Dedifferentiated amniotic fluid mesenchymal stem cell (primary cell): ENCODE measurements at regions not wholly inside any gene's neighbourhood (a gene's known extent, or its start where the extent isn't known, plus 50 kb on each side); places are given as distances from the start of the nearest gene placed in this dataset.

ENCODE experiments used
- DNase-seq: peaks from one replicate; pipeline ENCODE4 v3.0.0-alpha.2; 2016; ENCODE audit errors: extremely low spot score

DNA sequence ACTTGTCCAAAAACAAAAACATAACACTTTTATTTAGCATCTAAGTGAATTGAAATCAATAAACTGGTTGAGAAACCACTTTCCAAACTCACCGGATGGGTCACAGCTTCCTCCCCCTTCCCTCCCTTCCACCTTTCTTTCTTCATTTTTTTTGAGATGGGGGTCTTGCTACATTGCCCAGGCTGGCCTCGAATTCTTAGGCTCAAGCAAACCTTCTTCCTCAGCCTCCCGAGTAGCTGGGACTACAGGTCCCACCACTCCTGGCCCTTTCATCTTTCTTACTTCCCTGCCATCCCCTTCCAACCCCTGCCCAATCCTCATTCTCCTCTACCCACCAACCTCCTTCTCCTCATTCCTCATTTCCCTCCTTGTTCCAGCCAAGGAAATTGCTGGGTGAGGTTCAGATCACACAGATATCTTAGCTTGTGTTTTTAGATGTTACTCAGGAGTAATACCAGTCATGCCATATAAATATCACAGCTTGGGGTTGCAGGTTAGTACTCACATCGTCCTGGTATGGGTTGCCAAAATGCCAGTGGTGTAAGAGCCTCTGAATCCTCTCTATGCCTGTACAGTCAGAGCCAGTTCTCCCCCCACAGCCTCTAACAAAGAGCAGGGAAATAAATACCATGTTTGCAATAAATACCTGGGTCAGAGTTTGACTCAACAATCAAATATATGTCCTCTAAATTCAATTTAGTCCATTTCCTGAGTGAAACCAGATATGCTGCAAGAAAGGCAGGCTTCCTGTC is 132.7 kb upstream of the NDUFV2 start:
- DNase-seq = no peak

DNA sequence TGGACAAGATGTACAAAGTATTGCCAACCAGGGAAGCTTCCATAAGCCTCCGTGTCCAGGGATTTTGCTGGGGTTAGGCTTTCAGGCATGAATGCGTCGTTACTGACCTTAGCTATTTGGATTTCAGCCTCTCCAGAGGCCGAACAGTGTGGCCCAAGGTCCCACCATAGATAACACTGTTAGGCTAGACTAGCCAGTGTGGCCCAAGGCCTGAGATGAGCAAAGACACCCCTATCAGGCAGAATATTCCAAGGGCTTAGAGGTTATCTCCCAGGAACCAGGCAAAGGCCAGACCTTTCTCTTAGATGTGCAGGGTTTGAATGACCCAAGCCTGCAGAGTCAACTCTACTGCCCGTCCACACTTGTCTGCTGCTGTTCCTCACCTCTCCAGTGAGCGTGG is 131.7 kb upstream of the NDUFV2 start:
- no peak for DNase-seq

DNA sequence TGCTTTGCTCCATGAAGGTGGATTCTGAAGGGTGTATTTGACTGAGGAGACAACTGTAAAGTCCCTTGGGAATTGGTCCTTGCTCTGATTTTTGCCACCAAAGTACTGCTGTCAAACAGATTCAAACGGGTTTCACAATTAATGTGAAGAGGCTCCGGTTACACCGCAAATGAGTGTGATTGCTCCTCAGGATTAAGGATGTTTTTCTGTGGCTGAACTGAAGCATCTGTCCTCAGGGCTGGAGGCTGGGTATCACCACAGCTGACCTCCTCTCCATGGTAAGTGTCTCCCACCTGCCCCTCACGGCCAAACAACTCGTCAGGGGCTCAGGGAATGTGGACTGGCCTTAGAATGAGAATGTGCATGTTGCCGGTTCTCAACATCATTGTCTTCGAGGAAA is 130.4 kb upstream of the NDUFV2 start:
- DNase-seq = no peak

DNA sequence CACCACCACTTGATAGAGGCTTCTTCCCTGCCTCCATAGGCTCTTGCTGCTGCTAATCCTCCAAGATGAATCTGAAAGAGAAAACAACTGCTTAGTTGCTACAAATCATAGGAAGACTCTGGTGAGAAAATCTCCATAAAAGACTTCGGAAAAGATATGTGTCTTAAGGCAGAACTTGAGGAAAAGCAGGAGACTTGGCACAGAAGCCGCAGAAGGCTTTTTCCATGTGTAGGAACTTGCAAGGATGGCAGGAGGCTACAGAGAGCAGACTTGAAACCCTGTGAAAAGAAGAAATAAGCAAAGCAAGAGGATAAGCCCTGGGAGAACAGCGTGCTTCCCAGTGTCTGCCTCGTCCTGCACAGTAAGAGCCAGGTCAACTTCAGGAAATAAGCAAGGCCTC is 128.2 kb upstream of the NDUFV2 start:
- no peak for DNase-seq

DNA sequence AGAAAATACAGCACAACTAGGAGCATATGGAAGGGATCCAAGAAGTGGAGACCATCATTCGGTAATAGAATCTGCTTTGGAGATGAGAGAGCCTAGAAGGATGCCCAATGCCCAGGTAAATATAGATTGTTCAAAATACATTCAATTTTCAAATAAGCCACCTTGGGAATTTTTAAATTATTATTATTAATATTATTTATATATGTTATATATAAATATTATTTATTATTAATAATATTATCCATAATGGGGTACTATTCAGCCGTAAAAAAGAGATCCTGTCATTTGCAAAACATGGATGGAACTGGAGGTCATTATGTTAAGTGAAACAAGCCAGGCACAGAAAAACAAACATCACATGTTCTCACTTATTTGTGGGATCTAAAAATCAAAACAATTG is 127.8 kb upstream of the NDUFV2 start:
- no peak for DNase-seq

DNA sequence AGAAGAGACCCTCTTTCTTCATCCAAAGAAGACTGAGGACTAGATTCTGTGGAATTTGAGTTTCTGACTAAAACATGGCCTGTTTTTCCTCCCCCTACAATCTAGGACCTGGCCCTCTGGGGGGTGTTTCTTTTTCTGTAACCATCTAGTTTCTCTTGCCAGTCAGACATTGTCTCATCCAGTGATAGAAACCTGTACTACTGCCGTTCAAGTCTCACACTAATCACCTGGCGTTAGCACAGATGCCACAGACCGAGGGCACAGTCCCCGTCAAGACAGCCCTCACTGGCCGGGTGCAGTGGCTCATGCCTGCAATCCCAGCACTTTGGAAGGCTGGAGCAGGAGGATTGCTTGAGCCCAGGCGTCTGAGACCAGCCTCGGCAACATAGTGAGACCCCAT is 126.9 kb upstream of the NDUFV2 start:
- no peak for DNase-seq

DNA sequence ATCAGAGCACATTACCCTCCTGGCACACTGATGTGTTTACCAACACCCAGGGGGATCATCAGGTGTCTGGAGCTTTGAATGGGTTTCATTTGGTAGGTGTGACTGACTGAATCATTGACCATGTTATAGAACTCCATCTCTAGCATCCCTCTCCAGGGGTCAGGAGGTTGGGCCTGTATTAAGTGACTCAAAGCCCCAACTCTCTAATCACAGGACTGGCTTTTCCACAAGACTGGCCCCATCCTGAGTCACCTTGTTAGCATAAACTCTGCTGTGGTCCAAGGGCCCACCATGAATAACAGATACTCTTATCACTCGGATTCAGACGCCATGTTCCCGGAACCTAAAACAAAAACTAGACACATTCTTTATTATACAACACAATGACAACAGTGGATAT is 125.9 kb upstream of the NDUFV2 start:
- no peak for DNase-seq

DNA sequence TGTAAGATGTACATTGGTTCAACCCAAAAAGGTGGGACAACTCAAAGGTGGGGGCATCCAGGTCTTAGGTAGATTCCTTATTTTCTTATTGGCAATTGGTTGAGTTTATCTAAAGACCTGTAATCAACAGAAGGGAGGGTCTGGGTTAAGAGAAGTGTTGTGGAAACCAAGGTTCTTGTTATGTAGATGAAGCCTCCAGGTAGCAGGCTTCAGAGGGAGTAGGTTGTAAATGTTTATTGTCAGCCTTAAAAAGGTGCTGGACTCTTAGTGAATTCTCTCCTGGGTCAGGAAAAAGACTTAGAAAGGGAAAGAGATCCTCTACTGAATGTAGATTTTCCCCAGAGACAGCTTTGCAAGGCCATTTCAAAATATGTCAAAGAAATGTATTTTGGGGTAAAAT is 125.3 kb upstream of the NDUFV2 start:
- DNase-seq = no peak

DNA sequence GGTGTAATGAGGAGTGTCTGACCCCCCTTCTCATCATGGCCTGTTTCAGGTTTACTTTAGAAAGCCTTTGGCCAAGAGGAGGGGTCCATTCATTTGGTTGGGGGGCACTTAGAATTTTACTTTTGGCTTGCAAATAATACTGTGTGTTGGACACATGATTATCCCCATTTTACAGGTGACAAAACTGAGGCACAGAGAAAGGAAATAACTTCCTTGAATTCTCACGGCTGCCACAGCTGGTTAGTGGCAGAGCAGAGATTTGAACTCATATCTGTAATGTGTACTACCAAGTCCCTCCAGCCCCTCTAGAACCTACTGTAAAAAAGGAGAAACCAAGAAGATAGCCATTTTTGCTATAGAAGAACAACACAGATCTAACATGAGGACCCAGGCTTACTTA is 124.8 kb upstream of the NDUFV2 start:
- DNase-seq = no peak

DNA sequence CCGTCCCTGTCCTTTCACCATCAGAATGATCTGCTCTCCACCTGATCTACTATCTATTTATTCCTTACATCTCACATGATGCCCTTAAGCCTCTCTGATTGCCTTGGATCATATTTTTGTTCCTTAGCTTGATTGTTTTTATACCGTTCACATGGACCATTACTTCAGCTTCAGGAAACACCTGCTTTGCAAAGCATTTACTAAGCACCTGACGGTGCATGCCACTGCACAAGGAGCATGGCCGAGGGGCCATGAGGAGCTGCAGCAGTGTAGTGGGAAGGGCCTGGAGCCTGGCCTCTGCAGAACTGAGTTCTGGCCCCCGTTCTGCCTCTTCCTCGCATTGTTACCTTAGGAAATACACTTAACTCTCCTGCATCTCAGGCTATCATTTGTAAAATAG is 124.1 kb upstream of the NDUFV2 start:
- DNase-seq = no peak

DNA sequence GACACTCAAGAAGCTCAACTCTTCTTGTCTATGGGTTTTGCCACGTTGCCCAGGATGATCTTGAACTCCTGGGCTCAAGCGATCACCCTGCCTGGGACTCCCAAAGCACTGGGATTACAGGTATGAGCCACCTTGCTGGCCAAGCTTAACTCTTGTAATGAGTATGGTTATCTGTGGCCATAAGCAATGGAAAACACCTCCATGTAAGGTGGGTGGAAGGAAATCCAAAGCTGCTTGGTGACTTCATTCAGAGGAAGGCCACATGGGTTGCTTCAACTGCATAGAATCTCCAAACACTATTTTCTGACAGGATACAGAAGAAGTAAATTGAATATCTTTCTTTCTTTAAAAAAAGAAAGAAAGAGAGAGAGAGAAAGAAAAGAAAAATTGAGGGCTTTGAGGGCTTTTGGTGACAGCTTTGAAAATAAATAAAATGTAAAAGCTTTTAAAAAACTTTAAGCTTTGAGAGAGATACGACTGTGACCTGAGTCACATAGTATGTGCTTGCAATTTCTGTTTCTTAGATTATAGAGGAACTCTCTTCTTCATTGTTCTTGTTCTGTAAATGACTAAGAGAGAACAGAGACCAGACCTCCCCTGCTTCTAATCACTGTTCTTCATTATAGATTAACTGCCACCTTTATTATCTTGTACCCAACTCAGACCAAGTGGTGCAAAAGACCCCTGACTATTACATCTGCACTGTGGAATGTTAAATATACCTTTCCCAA is 123.1 kb upstream of the NDUFV2 start:
- no peak for DNase-seq

DNA sequence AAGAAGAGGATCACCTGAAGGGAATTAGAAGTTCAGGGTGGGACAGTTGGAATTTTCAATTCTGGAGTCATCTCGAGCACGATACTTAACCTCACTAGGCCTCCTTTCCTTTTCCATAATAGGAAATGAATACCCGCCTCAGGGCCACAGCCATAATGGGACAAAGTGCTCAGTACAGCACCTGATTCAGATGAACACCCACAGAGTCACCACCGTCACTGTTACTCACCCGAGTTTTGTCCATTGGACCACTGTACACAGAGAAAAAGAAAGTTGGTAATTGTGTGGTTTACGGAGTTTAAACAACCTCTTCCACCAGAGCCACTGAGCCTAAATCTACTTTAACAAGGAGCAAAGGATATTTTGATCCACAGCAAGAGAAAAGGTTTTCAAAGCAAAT is 122.0 kb upstream of the NDUFV2 start:
- no peak for DNase-seq

DNA sequence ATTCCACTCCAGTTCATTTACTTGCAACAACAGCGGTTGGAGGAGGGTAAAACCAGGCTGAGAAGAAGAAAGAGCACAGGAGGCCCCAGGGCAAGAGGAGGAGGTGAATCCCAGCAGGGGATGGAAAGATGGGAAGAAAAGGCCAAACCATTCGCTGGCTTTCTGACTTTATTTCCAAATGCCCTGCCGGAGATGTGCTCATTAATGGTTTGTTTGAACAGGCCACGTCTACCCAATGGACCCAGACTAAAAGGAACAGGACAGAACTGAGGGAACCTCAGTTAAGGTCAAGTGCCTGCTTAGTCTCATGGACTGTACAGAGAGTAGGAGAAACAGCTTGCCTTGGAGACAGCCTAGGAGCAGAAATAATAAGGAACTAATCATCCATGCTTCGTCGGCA is 121.6 kb upstream of the NDUFV2 start:
- no peak for DNase-seq

DNA sequence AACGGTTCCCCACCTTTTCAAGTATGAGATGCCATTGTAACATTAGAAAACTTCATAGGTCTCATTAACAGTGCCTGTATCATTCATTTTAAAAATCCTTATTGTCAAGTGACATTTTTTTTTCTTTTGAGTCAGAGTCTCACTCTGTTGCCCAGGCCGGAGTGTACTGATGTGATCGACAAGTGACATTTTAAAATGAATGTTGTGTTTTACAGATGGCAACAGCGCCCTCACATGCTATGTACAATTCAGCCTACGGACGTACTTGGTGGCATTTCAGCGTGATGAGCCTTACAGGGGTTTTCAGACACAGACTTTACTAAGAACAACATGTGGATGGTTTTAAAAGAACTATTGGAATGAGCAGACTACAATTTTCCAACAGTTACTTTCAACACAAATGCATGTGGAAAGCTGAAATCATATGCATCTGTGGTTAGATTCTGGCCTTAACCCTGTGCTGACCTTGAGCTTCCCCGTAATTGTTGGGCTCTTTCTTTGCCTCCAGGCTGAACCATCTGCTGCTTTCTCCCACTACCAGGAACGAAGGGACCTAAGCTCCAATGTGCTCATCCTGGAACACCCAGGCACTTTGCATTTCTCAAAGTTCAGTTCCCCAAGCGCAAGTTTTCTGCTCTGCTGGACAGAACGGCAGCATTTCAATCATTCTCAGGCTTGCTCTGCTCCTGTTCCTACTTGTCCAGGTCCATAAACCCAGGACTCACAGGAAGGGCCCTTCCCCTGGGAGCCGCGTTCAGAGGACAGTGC is 119.9 kb upstream of the NDUFV2 start:
- DNase-seq = peak; percentile 87

DNA sequence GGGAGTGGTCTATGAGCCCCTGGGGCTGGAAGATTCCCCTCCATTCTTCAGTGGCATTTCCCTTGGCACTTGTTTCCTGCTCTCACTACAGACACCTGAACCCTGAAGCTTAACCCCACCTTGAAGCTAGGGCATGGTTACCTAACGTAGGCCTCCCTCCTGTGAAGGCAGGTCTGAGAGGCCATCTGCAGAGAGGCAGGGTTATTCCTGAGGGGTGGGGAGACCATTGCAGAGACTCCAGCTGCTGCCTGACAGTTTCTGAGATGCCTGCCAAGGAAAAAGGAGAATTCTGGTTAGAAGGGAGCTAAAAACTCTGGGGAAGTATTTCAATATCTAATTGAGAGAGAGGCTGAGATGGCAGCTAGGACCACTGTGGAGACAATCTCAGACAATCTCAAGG is 119.3 kb upstream of the NDUFV2 start:
- no peak for DNase-seq

DNA sequence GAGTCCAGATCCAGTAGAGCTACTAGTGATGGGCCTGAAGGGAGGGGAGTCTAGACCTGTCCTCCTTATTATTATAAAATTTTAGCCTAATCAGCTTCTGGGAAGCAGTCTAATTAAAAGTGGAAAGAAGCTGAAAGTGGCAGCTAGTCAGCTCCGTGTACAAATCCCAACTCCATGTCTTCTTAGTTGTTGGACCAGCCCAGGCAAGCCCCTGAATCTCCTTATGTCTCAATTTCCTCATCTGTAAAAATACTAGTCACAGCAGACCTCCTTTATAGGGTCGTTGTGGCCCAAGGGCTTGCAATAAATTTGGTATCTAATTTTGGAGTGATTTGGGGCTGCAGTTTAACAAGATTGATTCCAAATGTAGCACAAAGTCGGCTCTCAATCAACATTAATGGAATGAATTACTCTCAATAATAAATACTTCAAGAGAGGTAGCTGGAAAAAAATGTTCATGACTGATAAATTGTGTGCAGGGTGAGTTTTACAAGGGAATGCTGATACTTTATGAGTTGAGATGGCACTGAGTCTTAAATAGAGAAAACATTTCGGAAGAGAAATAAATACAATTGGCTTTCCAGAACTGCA is 118.3 kb upstream of the NDUFV2 start:
- no peak for DNase-seq

DNA sequence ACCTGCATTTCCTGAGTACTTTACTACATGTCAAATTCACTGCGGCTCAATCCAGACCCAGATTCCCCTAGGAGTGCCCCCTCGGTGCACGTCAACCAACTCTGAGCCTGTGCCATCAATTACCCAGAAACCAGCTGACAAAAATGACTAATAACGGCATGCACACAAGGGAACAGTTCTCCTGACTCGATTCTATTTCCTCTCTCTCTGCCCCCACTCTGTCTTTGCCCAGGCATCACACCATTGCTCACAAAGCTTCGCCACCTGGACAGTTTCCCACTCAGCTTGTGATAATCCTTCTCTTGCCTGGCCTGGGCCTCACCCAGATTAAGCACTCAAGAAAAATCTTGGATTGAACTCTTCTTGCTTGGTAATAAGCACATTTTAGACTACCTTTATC is 115.3 kb upstream of the NDUFV2 start:
- DNase-seq = no peak

DNA sequence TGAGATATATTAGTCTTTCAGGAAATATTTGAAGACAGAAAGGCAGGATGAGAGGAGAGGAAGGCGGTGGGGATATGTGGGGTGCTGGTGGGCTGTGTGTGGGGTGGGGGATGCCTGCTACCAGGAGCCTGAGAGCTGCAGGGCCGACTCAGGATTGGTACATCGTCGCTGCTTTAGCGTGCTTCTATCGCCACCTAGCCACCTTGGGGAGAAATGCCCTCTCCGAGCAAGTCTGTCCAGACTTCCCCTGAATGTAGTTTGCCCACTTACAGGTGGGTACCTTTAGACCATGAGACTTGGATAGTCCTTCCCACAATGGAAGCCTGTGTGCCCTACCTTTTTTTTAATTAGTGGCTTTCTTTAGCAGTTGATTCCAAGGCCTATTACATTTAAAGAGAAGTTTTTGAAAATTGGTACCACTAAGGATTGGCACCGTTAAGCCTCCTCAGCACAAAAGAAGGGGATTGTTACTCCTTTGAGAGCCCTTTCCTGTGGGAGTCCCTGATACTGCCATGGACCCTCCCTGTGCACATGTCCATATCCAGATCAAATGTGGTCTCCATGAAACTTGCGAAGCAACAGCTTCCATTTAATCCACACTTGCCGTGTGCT is 114.1 kb upstream of the NDUFV2 start:
- peak; percentile 40 for DNase-seq

DNA sequence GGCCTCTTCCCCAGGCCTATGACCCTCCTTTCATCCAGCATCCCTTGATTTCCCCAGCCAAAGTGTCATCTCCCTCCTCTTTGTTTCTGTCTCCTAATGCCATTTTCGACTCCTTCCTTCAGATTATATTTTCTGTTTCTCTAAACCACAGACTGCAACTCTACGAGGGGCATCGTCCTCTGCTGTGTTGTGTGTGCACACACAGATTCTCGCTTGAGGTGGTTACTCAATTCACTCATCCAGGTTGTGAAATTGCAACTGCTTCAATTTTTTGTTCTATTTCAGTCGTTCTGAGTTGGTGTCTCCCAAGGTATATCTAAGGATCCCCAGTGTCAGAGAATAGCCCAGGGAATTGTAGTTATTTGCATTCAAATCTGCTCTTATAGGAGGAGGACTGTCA is 113.5 kb upstream of the NDUFV2 start:
- DNase-seq = no peak

DNA sequence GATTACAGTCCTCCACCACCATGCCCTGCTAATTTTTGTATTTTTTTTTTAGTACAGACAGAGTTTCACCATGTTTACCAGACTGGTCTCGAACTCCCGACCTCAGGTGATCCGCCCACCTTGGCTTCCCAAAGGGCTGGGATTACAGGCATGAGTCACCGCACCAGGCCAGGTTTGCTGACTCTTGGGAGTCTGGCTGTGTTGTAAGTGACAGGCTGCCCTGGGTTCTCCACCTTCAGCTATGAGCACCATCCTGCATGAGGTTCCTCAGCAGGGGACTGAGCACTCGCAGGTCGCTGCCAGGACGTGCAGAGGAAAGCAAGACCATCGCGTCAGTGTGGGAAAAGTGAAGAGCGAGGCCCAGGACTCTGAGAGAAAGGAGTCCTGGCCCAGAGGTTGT is 112.6 kb upstream of the NDUFV2 start:
- no peak for DNase-seq

DNA sequence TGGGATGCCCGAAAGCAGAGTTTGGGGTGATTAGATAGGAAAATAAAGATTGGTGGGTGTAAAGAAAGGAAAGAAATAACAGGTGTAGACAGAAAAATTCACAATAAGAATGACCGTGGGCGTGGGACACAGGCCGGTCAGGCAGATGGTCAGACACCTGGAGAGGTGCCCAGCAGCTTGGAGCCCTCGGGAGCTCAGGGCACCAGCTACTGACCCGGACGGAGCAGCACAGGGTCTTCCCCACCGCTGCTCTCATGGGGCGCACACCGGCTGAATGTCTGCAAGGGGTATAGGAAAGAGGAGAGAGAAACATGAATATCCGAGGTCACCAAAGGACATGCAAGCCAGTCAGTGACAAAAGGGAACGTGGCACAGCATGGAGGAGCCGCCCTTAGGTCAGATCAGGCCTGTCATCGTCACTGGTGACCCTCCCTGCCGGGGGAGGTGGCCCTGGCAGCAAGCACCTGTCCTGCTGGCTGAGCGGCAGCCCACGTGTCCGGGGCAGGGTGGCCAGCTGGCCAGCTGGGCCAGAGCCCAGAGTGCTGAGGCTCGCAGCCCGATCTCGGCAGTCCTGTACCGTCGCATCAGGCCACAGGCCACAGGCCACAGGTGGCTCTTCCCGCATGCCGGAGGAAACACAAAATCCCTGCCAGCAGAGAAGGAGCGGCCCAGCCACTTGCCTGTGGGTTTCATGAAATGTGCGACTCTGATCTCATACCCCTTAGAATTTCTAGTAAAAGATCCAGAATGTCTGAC is 112.0 kb upstream of the NDUFV2 start:
- peak; percentile 35 for DNase-seq
